ENCODE measurements at regions not wholly inside any gene's neighbourhood (a gene's known extent, or its start where the extent isn't known, plus 50 kb on each side); places are given as distances from the start of the nearest gene placed in this dataset.

GRCh38 chr7:96579119-96579518 is 130.5 kb downstream of the SEM1 start:
- TF ChIP-seq POLR2A (IDR thresholded peaks at IDR 0.05; ENCODE audit: low read depth, low read length), result no peak
- no peak for TF ChIP-seq POLR2AphosphoS5 (IDR thresholded peaks at IDR 0.05; ENCODE audit: low read depth, low read length)
- TF ChIP-seq TAF1 (IDR thresholded peaks at IDR 0.05; ENCODE audit: low read depth, low read length), result no peak
- no peak for TF ChIP-seq SPI1 (IDR thresholded peaks at IDR 0.05; ENCODE audit: low read depth, low read length)
- TF ChIP-seq PAX5 (IDR thresholded peaks at IDR 0.05; ENCODE audit: insufficient read depth, low read length, severe bottlenecking), result no peak

All from GM12891 (cell line).